ENCODE measurements at regions not wholly inside any gene's neighbourhood (a gene's known extent, or its start where the extent isn't known, plus 50 kb on each side); places are given as distances from the start of the nearest gene placed in this dataset.
"Not testable (repeated sequence)": the region's sequence is repeated elsewhere in the genome, so short reads cannot be mapped to it uniquely, and the experiment has no call there.

- DNase-seq: no peak
These were observed 231.3 kb upstream of the RBBP8 start for GRCh38 chr18:22701795-22702194.

DNA sequence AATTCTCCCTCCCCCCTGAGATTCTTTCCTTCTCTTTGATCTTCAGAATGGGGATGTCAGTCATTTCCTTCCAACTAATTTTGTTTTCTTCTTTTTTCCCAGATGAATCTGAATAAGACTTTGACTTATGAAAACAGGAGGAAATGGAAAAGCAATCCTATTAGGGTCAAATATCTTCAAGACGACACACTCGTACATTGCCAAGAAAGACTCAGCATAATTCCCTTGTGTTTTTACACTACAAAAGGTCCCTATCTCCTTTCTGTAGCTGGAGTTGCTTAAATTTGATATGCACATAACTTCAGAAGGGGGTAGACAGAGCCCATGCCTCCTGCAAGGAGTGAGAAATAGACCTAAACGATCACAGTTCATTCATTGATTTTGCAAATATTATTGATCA lies 230.3 kb upstream of the RBBP8 start:
- no peak for DNase-seq

- DNase-seq: peak; percentile 51
These were observed 229.1 kb upstream of the RBBP8 start for GRCh38 chr18:22703883-22704585.

DNA sequence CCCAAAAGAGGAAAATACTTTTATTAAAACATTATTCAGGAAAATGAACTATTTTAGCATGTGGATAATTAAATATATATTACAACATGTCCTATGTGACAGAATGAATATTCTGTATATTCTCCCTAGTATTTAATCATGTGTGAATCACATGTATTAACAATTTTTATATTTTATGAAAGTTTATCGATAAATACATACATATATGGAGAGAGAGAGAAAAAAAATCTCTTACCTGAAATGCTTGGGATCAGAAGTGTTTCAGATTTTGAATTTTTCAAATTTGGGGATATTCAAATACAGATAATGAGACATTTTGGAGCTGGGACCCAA lies 228.6 kb upstream of the RBBP8 start:
- DNase-seq: no peak

GRCh38 chr18:22705328-22705727 lies 227.8 kb upstream of the RBBP8 start:
- no peak for DNase-seq

- DNase-seq: not testable (repeated sequence)
These were observed 227.1 kb upstream of the RBBP8 start for GRCh38 chr18:22706025-22706424.

GRCh38 chr18:22709288-22710060 lies 223.7 kb upstream of the RBBP8 start:
- DNase-seq: no peak

DNA sequence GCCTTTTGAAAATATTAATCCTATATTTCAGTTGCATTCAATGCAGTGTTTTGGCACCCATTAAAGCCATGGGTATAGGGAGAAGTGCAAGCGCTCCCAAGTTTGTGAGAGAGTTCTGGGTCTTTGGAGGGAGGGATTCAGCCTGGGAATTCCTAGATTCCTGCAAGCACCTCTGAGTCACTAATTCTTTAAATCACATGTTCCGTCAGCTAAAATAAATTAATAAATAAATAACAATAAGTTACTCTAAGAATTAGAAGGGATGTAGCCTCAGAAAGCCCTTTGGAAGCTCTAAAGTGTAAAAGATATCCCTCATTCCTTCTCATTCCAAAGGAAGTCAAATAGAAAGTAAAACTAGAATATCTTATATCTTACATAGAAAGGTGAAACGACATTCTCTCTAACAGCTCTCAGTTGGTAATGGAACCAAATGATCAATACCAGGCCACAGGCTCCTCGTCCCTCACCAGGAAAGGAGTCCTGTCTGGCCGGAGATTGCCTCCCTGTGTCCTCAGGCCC lies 222.4 kb upstream of the RBBP8 start:
- no peak for DNase-seq

DNA sequence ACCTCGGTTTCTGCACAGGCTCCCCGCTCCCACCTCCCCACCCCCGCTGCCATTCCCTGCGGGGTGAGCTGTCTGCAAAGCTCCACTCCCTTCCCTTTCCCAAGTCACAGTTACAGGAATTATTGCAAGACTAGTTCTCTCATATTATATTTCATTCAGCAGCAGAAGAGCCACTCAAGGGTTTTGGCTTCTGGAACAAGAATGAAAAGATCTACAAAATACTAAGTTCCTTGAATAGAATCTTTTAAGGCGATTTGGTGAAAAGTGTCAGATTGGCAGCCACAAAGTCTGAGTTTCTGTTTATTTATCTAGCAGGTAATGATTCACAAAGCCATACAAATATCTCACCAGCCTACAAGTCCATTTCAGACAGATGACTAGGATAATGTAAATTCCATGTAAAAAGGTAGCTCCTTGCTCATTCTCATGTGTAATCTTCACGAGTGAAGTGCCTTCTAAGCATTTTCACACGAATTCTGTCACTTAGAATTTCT lies 221.9 kb upstream of the RBBP8 start:
- DNase-seq: no peak

DNA sequence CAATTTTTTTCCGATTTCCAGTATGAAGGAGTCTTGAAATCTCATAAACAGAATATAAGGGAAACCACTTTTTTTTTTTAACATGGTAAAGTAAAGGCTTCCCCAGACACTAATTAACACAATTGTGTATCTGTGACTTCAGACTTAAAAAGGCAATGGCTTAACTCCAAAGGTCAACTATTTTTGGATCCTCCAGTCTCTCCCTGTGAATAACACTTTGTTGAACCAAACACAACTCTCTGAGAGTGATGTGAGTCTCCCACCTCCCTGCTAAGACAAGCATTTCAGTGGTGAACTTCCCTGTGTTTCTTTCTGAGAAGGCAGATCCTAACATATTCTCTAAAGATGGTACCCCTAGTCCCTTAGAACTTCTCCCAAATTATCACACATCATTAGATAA lies 219.6 kb upstream of the RBBP8 start:
- DNase-seq: no peak

- DNase-seq: not testable (repeated sequence)
These were observed 215.6 kb upstream of the RBBP8 start for GRCh38 chr18:22717536-22717935.

DNA sequence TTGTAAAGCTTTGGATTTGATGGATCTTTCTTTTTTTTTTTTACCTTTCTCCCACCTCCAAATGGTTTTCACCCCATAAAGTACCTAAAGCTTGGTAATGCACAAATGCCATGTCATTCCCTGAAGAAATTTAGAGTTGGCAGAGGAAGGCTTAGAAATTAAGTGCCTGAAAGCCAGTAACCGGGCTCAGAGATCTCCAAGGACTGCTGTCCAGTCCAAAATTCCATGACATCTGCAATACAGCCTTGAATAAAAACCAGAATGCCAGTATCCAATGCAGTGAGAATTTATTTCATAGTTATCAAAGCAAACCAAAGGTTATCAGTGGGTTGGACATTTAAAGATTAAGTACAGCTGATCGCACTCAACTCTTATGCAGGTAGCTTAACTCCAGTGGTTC lies 209.9 kb upstream of the RBBP8 start:
- DNase-seq: no peak

DNA sequence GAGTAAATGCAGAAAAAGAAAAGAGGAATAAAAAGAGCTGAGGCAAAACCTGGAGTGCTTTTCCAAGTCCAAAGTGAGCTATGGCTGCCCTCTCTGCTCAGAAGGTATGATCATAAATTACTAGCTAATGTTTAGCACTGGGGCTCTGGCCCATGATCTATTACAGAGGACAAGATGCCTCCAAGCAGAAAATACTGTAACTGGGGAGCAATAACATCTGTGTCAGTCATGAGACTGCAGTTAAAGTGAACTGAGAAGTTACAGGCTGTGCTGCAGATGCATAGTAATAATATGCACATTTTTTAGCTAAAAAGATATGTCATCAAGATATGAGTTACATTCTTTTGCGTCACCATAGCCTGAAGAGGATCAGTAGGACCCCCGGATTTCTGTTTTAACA lies 209.4 kb upstream of the RBBP8 start:
- DNase-seq: peak; percentile 36

- no peak for DNase-seq
These were observed 206.7 kb upstream of the RBBP8 start for GRCh38 chr18:22726469-22726868.

- no peak for DNase-seq
These were observed 205.1 kb upstream of the RBBP8 start for GRCh38 chr18:22728016-22728415.

- DNase-seq: no peak
These were observed 204.5 kb upstream of the RBBP8 start for GRCh38 chr18:22728481-22729105.

DNA sequence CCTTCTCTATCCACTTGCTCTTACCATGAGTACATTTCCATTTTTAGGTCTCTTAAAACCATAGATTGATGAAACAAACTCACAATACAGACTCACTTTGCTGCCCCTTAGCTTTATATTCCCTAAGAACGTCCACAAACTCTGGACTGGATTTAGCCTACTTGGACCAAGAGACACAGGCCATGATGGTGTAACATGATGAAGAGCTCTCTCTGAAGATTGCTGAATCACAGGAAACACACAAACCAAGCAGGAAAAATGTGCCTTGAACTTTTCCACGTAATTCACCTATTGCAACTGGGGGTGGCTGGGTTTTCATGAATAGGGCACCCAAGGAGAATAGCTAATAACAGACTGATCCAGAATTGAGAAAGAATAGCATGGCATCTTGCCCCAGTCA lies 201.7 kb upstream of the RBBP8 start:
- no peak for DNase-seq

- no peak for DNase-seq
These were observed 198.9 kb upstream of the RBBP8 start for GRCh38 chr18:22734105-22734661.

GRCh38 chr18:22734791-22735627 lies 198.1 kb upstream of the RBBP8 start:
- DNase-seq: peak; percentile 93

DNA sequence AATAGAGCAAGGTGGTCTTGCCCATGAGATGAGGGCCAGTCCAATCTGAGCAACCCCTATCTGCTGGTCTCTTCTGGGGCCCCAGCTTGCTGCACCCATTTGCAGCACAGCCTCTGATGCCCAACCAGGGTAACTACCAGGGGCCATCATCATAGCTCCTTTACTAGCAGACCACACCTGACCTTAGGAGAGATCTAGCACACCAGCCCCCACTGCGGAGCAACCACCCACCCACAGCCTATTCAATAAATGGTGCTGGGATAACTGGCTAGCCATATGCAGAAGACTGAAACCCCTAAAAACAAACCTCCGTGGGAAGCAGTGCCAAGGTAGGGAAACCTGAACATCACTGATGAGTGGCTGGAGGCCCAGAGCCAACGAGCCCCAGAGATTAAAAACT lies 196.1 kb upstream of the RBBP8 start:
- no peak for DNase-seq

DNA sequence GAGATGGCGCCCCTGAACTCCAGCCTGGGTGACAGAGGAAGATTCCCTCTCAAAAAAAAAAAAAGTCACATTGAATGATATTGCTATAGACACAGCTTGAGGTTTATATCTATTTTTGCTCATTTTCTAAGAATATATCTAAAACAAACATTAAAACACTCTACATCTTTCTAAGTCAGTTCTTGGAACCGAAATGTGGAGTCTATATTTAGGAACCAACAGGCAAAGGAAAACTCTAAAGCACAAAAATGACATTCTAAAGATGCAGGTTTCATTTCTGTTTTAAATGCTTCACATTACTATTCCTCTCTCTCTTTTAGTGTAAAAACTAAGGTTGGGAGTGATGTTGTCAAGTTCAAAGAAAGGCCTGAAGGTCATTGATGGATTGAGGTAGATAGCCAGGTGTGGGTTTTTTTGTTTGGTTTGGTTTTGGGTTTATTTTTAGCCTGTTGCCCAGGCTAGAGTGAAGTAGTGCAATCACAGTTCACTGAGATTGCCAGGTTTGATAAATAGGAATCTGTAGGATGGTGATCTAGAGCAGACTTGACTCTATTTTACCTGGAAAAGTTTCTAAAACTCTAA lies 194.0 kb upstream of the RBBP8 start:
- no peak for DNase-seq

- no peak for DNase-seq
These were observed 193.3 kb upstream of the RBBP8 start for GRCh38 chr18:22739789-22740188.

All from skin of body (tissue), 1 donor.